GM18517 (cell line): ENCODE measurements at regions not wholly inside any gene's neighbourhood (a gene's known extent, or its start where the extent isn't known, plus 50 kb on each side); places are given as distances from the start of the nearest gene placed in this dataset.

ENCODE experiments used
- ATAC-seq: cut with Tn5 transposase; IDR thresholded peaks from one replicate; pipeline ENCODE4 v1.9.1; 2021; ENCODE audit warnings: mild to moderate bottlenecking, moderate library complexity; ENCODE audit not compliant: unreplicated experiment

- ATAC-seq = no peak
These were observed 92.5 kb upstream of the PTPN1 start for GRCh38 chr20:50417484-50418235.

- no peak for ATAC-seq
These were observed 91.1 kb upstream of the PTPN1 start for GRCh38 chr20:50418890-50419642.

- no peak for ATAC-seq
These were observed 89.8 kb upstream of the PTPN1 start for GRCh38 chr20:50420380-50420779.

- ATAC-seq = no peak
These were observed 88.5 kb upstream of the PTPN1 start for GRCh38 chr20:50421356-50422340.

GRCh38 chr20:50423758-50424157, 86.4 kb upstream of the PTPN1 start:
- ATAC-seq = no peak

GRCh38 chr20:50425076-50425475, 85.1 kb upstream of the PTPN1 start:
- ATAC-seq = no peak

- ATAC-seq = no peak
These were observed 83.1 kb upstream of the PTPN1 start for GRCh38 chr20:50426866-50427718.

- ATAC-seq = no peak
These were observed 82.5 kb upstream of the PTPN1 start for GRCh38 chr20:50427719-50428083.

- ATAC-seq = no peak
These were observed 81.9 kb upstream of the PTPN1 start for GRCh38 chr20:50428097-50428828.

- no peak for ATAC-seq
These were observed 80.8 kb upstream of the PTPN1 start for GRCh38 chr20:50429412-50429811.

GRCh38 chr20:50431066-50431450, 79.1 kb upstream of the PTPN1 start:
- no peak for ATAC-seq

- no peak for ATAC-seq
These were observed 77.0 kb upstream of the PTPN1 start for GRCh38 chr20:50433001-50433761.

GRCh38 chr20:50434321-50434652, 75.9 kb upstream of the PTPN1 start:
- no peak for ATAC-seq

- no peak for ATAC-seq
These were observed 75.4 kb upstream of the PTPN1 start for GRCh38 chr20:50434653-50435396.

GRCh38 chr20:50435397-50436051, 74.7 kb upstream of the PTPN1 start:
- no peak for ATAC-seq

- ATAC-seq = no peak
These were observed 74.0 kb upstream of the PTPN1 start for GRCh38 chr20:50436052-50436656.

GRCh38 chr20:50436696-50437095, 73.5 kb upstream of the PTPN1 start:
- ATAC-seq = no peak
